SK-N-DZ (cell line): ENCODE measurements at regions not wholly inside any gene's neighbourhood (a gene's known extent, or its start where the extent isn't known, plus 50 kb on each side); places are given as distances from the start of the nearest gene placed in this dataset.
"Not testable (repeated sequence)": the region's sequence is repeated elsewhere in the genome, so short reads cannot be mapped to it uniquely, and the experiment has no call there.

Source experiments
- DNase-seq: peaks from one replicate; pipeline ENCODE4 v3.0.0-alpha.2; 2015; ENCODE audit warnings: low spot score

GRCh38 chr5:102048940-102049339 lies 247.1 kb downstream of the SLCO4C1 start:
- DNase-seq: peak; percentile 98

- not testable (repeated sequence) for DNase-seq
Measured at GRCh38 chr5:102047073-102047472, 249.0 kb downstream of the SLCO4C1 start.

- no peak for DNase-seq
Measured at GRCh38 chr5:102040326-102040725, 255.8 kb downstream of the SLCO4C1 start.

- DNase-seq: peak; percentile 23
Measured at GRCh38 chr5:102036927-102037326, 259.2 kb downstream of the SLCO4C1 start.

- no peak for DNase-seq
Measured at GRCh38 chr5:102031711-102032110, 264.4 kb downstream of the SLCO4C1 start.

GRCh38 chr5:102018690-102019089 lies 277.4 kb downstream of the SLCO4C1 start:
- DNase-seq: no peak

- no peak for DNase-seq
Measured at GRCh38 chr5:102018279-102018678, 277.8 kb downstream of the SLCO4C1 start.

- DNase-seq: no peak
Measured at GRCh38 chr5:102014371-102014770, 281.7 kb downstream of the SLCO4C1 start.

GRCh38 chr5:102010644-102011043 lies 285.4 kb downstream of the SLCO4C1 start:
- no peak for DNase-seq

- no peak for DNase-seq
Measured at GRCh38 chr5:101997235-101997634, 298.8 kb downstream of the SLCO4C1 start.

- no peak for DNase-seq
Measured at GRCh38 chr5:101995585-101995984, 300.5 kb downstream of the SLCO4C1 start.

GRCh38 chr5:101991486-101991885 lies 304.6 kb downstream of the SLCO4C1 start:
- no peak for DNase-seq

GRCh38 chr5:101989659-101990058 lies 306.4 kb downstream of the SLCO4C1 start:
- DNase-seq: no peak

GRCh38 chr5:101977729-101978345 lies 318.2 kb downstream of the SLCO4C1 start:
- DNase-seq: peak; percentile 67

GRCh38 chr5:101976933-101977332 lies 319.2 kb downstream of the SLCO4C1 start:
- no peak for DNase-seq

GRCh38 chr5:101969742-101970141 lies 326.3 kb downstream of the SLCO4C1 start:
- no peak for DNase-seq

- no peak for DNase-seq
Measured at GRCh38 chr5:101966476-101966875, 329.6 kb downstream of the SLCO4C1 start.

- no peak for DNase-seq
Measured at GRCh38 chr5:101955891-101956290, 340.2 kb downstream of the SLCO4C1 start.

GRCh38 chr5:101950019-101950418 lies 346.1 kb downstream of the SLCO4C1 start:
- DNase-seq: no peak

- no peak for DNase-seq
Measured at GRCh38 chr5:101948615-101949014, 347.5 kb downstream of the SLCO4C1 start.

- DNase-seq: no peak
Measured at GRCh38 chr5:101943784-101944183, 352.3 kb downstream of the SLCO4C1 start.

GRCh38 chr5:101942321-101942882 lies 353.7 kb downstream of the SLCO4C1 start:
- peak; percentile 68 for DNase-seq

- no peak for DNase-seq
Measured at GRCh38 chr5:101937041-101937440, 359.0 kb downstream of the SLCO4C1 start.

GRCh38 chr5:101935086-101935485 lies 361.0 kb downstream of the SLCO4C1 start:
- DNase-seq: no peak
